ENCODE measurements at regions not wholly inside any gene's neighbourhood (a gene's known extent, or its start where the extent isn't known, plus 50 kb on each side); places are given as distances from the start of the nearest gene placed in this dataset.

- intact Hi-C loops (cut with DNase I; ENCODE audit: low total_unique reads) = no loop called here
- no peaks in the 10 kb centered on the region for H3K9me3 ChIP-seq
- no peaks in the 10 kb centered on the region for H3K4me1 ChIP-seq
- H3K36me3 ChIP-seq = no peaks in the 10 kb centered on the region
- TF ChIP-seq CTCF (IDR thresholded peaks at IDR 0.05) = no peak
- no peak for TF ChIP-seq POLR2A (IDR thresholded peaks at IDR 0.05)
- no peak overlapping the region for H3K27ac ChIP-seq
- DNase-seq = no peak
- H3K27me3 ChIP-seq = no peaks in the 10 kb centered on the region
- no peak overlapping the region for H3K4me3 ChIP-seq
Measured at GRCh38 chr3:22263042-22263441, 512.0 kb upstream of the ZNF385D start.

- Histone ChIP-seq H3K27ac (no peak overlapping the region), H3K27me3 (no peaks in the 10 kb centered on the region), H3K9me3 (no peaks in the 10 kb centered on the region), H3K4me1 (no peaks in the 10 kb centered on the region), H3K4me3 (no peak overlapping the region), H3K36me3 (no peaks in the 10 kb centered on the region)
- intact Hi-C loops (cut with DNase I; ENCODE audit: low total_unique reads) = no loop called here
- no peak for TF ChIP-seq CTCF (IDR thresholded peaks at IDR 0.05)
- no peak for TF ChIP-seq POLR2A (IDR thresholded peaks at IDR 0.05)
- no peak for DNase-seq
Measured at GRCh38 chr3:22265403-22265802, 514.4 kb upstream of the ZNF385D start.

- Histone ChIP-seq H3K27me3 (no peaks in the 10 kb centered on the region), H3K9me3 (no peaks in the 10 kb centered on the region), H3K4me1 (no peaks in the 10 kb centered on the region), H3K4me3 (no peak overlapping the region), H3K36me3 (no peaks in the 10 kb centered on the region), H3K27ac (no peak overlapping the region)
- DNase-seq = no peak
- intact Hi-C loops (cut with DNase I; ENCODE audit: low total_unique reads) = no loop called here
- TF ChIP-seq CTCF (IDR thresholded peaks at IDR 0.05) = no peak
- no peak for TF ChIP-seq POLR2A (IDR thresholded peaks at IDR 0.05)
Measured at GRCh38 chr3:22269831-22270230, 518.8 kb upstream of the ZNF385D start.

- Histone ChIP-seq H3K9me3 (no peaks in the 10 kb centered on the region), H3K27me3 (no peaks in the 10 kb centered on the region), H3K36me3 (no peaks in the 10 kb centered on the region), H3K27ac (no peak overlapping the region), H3K4me1 (no peaks in the 10 kb centered on the region), H3K4me3 (no peak overlapping the region)
- no peak for DNase-seq
- intact Hi-C loops (cut with DNase I; ENCODE audit: low total_unique reads) = no loop called here
- no peak for TF ChIP-seq CTCF (IDR thresholded peaks at IDR 0.05)
- no peak for TF ChIP-seq POLR2A (IDR thresholded peaks at IDR 0.05)
Measured at GRCh38 chr3:22276351-22276750, 525.3 kb upstream of the ZNF385D start.

GRCh38 chr3:22284559-22284958, 533.5 kb upstream of the ZNF385D start:
- H3K4me1 ChIP-seq = no peaks in the 10 kb centered on the region
- no peaks in the 10 kb centered on the region for H3K27me3 ChIP-seq
- intact Hi-C loops (cut with DNase I; ENCODE audit: low total_unique reads) = no loop called here
- no peak for DNase-seq
- H3K36me3 ChIP-seq = no peaks in the 10 kb centered on the region
- no peak overlapping the region for H3K27ac ChIP-seq
- H3K4me3 ChIP-seq = no peak overlapping the region
- no peaks in the 10 kb centered on the region for H3K9me3 ChIP-seq
- TF ChIP-seq CTCF (IDR thresholded peaks at IDR 0.05) (no peak), POLR2A (IDR thresholded peaks at IDR 0.05) (no peak)
